Germinal center (tissue), 1 donor: ENCODE measurements at regions not wholly inside any gene's neighbourhood (a gene's known extent, or its start where the extent isn't known, plus 50 kb on each side); places are given as distances from the start of the nearest gene placed in this dataset.
"Not testable (repeated sequence)": the region's sequence is repeated elsewhere in the genome, so short reads cannot be mapped to it uniquely, and the experiment has no call there.

Experiments
- DNase-seq: peaks from one replicate; pipeline ENCODE4 v3.0.0; 2012; ENCODE audit warnings: mixed read lengths, low spot score

DNA sequence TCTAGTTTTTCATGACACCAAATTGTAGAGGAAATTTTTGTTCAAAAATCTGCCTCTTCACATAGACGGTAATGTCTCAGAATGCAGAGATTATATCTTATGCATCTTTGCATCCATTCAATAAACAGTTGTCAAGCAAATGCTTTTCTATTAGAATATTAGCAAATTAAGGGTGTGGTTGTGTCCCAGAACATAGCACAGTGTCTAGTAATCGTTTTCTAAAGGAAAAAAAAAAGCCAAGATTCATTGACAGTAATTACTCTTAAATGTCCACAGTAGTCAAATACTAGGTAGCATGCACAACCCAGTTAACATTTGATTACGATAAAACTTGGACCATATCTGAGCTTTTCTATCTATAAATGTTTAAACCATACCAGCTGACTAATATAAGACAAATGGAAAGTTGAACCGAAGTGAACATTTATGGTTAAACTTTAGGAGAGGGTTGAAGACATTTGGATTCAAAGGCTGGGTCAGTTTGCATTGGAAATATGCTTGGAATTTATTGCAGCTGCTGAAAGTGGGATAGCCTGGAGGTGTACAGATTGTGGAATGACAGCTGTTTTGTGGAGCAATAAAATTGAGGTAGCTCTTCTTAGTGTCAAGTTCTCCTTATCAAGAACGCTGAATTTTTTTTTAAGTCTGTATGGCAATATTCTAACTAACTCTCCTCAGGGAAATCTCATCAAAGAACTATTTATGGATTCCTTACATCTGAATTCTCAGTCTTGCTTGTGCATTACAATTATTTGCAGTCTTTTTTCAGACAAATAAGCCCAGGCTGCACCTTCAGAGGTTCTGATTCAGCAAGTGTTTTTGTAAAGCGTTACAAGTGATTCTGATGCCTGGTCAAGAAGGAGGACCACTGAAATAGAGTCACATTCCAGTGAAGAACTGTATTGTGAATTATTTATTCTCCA, 66.7 kb upstream of the ATP2B1 start:
- DNase-seq, result no peak

DNA sequence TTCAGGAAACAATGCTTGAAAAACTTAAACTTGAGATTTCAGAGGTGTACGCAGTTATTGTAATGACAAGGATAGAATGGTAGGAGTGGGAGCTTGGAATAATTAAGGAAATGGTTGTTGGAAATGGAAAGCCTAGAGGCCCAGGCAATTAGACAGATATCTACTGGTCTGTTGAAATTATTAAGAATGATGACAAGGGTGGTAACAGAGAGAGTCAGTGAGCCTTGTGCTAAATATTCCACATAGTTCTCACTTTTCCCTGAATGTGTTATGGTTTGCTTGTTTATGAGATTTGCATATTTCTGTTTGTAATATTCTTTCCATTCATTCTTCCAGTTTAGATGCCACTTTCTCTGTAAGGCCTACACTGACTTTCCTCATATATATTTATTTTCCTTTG, 66.0 kb upstream of the ATP2B1 start:
- DNase-seq, result no peak

DNA sequence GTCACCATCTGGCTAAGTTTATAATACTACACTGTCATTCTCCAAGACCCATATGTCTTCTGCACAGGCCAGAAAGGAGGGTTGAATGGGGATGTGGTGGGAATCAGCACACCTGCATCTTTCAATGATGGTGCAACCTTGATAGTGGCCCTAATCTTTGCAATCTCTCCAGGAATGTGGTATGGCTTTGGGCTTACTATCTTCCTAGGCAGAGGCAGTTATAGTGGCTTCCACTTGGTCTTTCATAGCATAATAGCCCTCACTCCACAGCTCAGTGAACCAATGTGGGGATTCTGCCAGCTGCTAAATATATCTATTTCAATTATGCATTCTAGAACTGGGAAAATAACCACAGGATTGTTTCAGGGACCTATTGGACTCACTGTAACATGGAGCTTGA, 61.8 kb upstream of the ATP2B1 start:
- no peak for DNase-seq

DNA sequence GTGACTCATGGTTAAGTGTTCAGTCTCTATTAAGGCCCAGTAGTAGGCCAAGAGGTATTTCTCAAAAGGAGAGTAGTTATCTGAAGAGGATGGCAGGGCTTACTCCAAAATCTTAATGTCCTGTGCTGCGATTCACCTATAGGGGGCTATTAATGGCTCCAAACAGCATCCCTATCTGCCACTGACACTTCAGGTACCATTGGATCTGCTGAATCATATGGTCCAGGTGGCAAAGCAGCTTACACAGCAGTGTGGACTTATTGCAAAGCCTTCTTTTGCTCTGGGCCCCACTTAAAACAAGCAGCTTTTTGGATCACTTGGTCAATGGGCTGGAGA, 60.8 kb upstream of the ATP2B1 start:
- no peak for DNase-seq

DNA sequence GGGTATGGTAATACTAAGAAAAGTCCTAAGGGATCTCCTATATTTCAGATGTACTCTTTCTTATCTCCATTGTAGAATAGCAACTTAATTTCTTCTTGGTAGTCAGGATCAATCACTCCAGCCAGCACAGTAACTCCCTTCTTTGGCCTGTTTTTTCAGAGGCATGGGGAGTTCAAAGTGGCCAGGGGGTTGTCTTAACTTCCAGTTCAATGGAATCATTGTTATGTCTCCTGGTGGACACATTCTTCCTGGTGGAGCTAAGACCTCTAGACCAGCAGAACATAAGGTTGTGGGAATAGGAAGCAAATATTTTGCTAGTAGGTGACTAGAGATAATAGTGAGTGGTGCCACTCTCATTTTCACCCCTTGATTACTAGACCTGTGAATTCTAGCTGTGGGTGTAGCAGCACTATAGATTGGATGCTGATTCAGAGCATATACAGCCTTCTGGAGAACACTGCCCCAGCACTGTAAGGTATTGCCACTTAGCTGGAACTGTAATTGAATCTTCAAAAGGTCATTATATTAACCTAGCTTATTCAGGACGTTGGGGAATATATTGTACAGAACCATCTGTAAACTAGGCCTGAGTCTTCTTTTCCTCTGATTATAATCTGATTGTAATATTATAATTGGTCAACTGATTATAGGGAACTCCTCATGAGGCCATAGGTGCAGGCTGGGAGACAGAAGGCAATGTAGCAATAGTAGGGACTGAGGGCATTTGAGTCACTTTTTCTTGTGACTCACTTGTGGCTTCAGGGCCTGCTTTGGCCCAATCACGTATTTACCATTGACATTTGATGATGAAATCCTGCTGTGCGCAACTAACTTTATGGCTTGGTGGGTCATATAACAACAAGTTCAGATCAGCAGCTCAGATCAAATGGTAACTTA, 60.2 kb upstream of the ATP2B1 start:
- no peak for DNase-seq

DNA sequence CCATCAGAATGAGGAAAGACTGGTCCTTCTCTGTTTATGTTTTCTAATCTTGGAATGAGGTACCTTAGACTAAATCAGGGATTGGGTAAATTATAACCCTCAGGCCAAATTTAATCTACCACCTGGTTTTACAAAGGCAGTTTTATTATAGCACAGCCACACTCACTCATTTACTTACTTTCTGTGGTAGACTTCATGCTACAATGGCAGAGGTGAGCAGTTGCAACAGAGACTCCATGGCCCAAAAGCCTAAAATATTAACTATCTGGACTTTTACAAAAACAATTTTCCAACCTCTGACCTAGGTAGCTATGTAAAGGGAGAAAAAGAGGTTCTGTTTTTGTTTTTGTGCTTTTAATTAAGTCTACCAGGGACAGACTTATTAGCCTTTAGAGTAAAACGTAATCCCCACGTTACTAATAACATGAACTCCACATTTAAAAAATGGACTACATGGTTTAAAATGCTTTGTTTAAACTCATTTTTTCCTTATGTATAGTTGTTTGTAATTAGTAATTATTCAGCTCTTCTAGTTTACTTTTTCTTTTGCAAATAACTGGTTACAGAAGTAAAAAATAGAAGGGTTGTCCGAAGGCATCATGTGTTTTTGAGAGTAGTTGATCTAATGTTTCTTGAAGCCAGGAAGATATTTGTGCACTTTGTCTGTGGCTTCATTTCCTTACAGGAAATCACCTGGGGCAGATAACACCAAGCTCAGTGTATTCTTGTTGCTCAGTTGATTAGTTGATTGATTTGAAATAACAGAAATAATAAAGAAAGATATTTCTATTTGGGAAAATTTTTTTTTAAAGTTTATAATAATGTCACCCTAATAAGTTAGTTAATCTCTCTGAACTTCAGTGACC, 57.6 kb upstream of the ATP2B1 start:
- no peak for DNase-seq

DNA sequence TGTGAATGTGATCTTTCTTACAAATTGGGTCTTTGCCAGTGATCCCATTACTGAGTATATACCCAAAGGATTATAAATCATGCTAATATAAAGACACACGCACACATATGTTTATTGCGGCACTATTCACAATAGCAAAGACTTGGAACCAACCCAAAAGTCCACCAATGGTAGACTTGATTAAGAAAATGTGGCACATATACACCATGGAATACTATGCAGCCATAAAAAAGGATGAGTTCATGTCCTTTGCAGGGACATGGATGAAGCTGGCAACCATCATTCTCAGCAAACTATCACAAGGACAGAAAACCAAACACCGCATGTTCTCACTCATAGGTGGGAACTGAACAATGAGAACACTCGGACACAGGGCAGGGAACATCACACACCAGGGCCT, 55.5 kb upstream of the ATP2B1 start:
- not testable (repeated sequence) for DNase-seq

DNA sequence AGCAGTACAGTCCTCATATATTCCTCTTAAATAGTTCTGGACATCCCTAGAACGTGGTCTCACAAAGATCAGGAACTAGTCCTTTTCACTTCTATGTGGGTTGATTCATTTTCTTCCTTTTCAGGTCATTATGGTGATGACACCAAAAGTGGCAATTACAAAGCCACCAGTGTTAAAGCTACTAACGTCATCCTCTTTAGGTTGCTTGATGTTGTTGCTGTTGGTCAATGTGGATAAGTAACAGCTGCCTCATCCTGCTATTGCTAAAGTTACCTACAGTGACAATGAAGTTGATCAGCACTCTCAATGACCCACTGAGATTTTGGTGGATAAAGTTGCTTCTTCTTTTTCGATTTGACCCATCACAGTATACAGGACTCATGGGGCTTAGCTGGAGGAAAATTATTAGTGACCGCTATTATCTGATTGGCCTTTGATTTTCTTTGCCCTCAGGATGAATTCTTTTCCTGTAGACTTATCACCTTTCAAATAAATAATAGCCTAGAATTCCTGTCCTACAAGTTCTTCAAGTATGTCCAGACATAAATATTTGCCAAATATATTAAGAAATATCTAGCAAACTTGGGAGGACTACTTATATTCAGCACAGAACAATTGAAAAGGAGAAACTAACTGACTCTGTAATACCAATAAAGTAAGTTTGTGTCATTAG, 54.0 kb upstream of the ATP2B1 start:
- DNase-seq, result no peak

DNA sequence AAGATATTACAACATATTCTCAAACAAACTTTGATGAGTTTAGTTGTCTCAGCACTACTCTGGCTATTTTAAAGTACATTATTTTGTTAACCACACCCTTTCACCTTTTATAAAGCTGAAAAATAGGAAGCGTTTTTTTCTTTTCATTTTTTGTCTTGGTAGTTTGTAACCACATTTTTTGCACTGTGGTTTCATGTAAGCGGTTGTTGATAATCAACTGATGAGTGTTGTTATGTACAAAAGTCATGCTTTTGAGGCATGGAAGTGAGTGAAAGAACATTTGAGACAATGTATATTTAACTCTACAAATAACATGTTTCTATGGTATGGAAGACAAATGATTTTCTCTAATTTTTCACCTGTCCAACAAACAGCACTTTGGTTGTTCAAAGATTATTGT, 52.1 kb upstream of the ATP2B1 start:
- DNase-seq, result no peak
